Posterior vena cava (tissue), 2 donors: ENCODE measurements at regions not wholly inside any gene's neighbourhood (a gene's known extent, or its start where the extent isn't known, plus 50 kb on each side); places are given as distances from the start of the nearest gene placed in this dataset.

Experiments
- DNase-seq: peaks from one replicate; pipeline ENCODE4 v3.0.0-alpha.2; 2020; ENCODE audit warnings: low spot score
- intact Hi-C, 2 donors: fragments of 100-400 bp; cut with DNase I; formaldehyde crosslinking; loops; one replicate each; pipeline versions ENCODE4 v1.14.1 to v1.14.2; 2022 to 2023
- donor health status: DM: yes; HTN: yes; CAD: no.
- donor health status: DM: yes; HTN: yes; CAD: no.

- intact Hi-C loops: no loop called here
- DNase-seq: no peak
Observed at GRCh38 chr14:28502517-28502916, 264.1 kb upstream of the FOXG1 start.

GRCh38 chr14:28515571-28515970 lies 251.0 kb upstream of the FOXG1 start:
- intact Hi-C loops: no loop called here
- no peak for DNase-seq

- intact Hi-C loops: no loop called here
- DNase-seq: no peak
Observed at GRCh38 chr14:28536889-28537288, 229.7 kb upstream of the FOXG1 start.

- intact Hi-C loops: no loop called here
- DNase-seq: no peak
Observed at GRCh38 chr14:28542040-28542439, 224.5 kb upstream of the FOXG1 start.

GRCh38 chr14:28565345-28565744 lies 201.2 kb upstream of the FOXG1 start:
- no peak for DNase-seq
- intact Hi-C loops: no loop called here

GRCh38 chr14:28570391-28570790 lies 196.2 kb upstream of the FOXG1 start:
- intact Hi-C loops: no loop called here
- no peak for DNase-seq

- intact Hi-C loops: no loop called here
- no peak for DNase-seq
Observed at GRCh38 chr14:28571636-28572035, 195.0 kb upstream of the FOXG1 start.

- no peak for DNase-seq
- intact Hi-C loops: no loop called here
Observed at GRCh38 chr14:28576523-28576922, 190.1 kb upstream of the FOXG1 start.

- DNase-seq: no peak
Observed at GRCh38 chr14:28577187-28577586, 189.4 kb upstream of the FOXG1 start.

GRCh38 chr14:28577711-28578131 lies 188.9 kb upstream of the FOXG1 start:
- intact Hi-C loops: no loop called here
- DNase-seq: no peak

More at GRCh38 chr14:28577187-28577586, 189.4 kb upstream of the FOXG1 start:
- intact Hi-C loops: no loop called here

- intact Hi-C loops: no loop called here
- no peak for DNase-seq
Observed at GRCh38 chr14:28584951-28585350, 181.6 kb upstream of the FOXG1 start.

- DNase-seq: no peak
- intact Hi-C loops: no loop called here
Observed at GRCh38 chr14:28589792-28590191, 176.8 kb upstream of the FOXG1 start.

- DNase-seq: no peak
- intact Hi-C loops: no loop called here
Observed at GRCh38 chr14:28596391-28596790, 170.2 kb upstream of the FOXG1 start.

- intact Hi-C loops: no loop called here
- no peak for DNase-seq
Observed at GRCh38 chr14:28599191-28599590, 167.4 kb upstream of the FOXG1 start.

GRCh38 chr14:28599605-28600004 lies 167.0 kb upstream of the FOXG1 start:
- intact Hi-C loops: no loop called here
- DNase-seq: no peak

- no peak for DNase-seq
- intact Hi-C loops: no loop called here
Observed at GRCh38 chr14:28603606-28604005, 163.0 kb upstream of the FOXG1 start.

- DNase-seq: no peak
- intact Hi-C loops: no loop called here
Observed at GRCh38 chr14:28607661-28608060, 158.9 kb upstream of the FOXG1 start.

- intact Hi-C loops: no loop called here
- DNase-seq: no peak
Observed at GRCh38 chr14:28608443-28608842, 158.1 kb upstream of the FOXG1 start.

GRCh38 chr14:28608851-28609828 lies 157.4 kb upstream of the FOXG1 start:
- DNase-seq: no peak
- intact Hi-C loops: no loop called here

- intact Hi-C loops: no loop called here
- no peak for DNase-seq
Observed at GRCh38 chr14:28612414-28612813, 154.2 kb upstream of the FOXG1 start.

GRCh38 chr14:28613532-28613931 lies 153.1 kb upstream of the FOXG1 start:
- intact Hi-C loops: no loop called here
- no peak for DNase-seq
